PC-9 (cell line): ENCODE measurements at regions not wholly inside any gene's neighbourhood (a gene's known extent, or its start where the extent isn't known, plus 50 kb on each side); places are given as distances from the start of the nearest gene placed in this dataset.

Source experiments
- BruUV-seq: library from RNA; stranded (reverse); fragments of 400-500 nt; replicated peaks from 2 replicates; lab custom pipeline; 2021; lab: Mats Ljungman, UMichigan
- CTCF ChIA-PET: fragments of 300-600 bp; sonication (Branson Sonifier 250); formaldehyde crosslinking; loops from one replicate; lab custom pipeline; 2022; ENCODE audit warnings: antibody characterized with exemption; lab: Charles Lee
- POLR2A ChIA-PET: fragments of 300-600 bp; sonication (Branson Sonifier 250); formaldehyde crosslinking; loops from one replicate; lab custom pipeline; 2022; ENCODE audit warnings: antibody characterized with exemption; ENCODE audit not compliant: unreplicated experiment; lab: Charles Lee
- DNase-seq, 2 experiments: peaks; one replicate each; pipeline versions ENCODE4 v3.0.0 to v3.0.0-alpha.2; 2015 to 2022; ENCODE audit warnings: mixed read lengths in 1 of 2
- H2AFZ ChIP-seq: fragments of 200-600 bp; sonication (generic); 2 replicates; pipeline ENCODE4 v1.8.1; 2017; ENCODE audit warnings: antibody characterized with exemption
- H3F3A ChIP-seq: fragments of 200-600 bp; sonication (generic); 2 replicates; pipeline ENCODE4 v1.8.1; 2017; ENCODE audit warnings: antibody characterized with exemption, mild to moderate bottlenecking, low read depth; ENCODE audit not compliant: insufficient read depth
- H3K27ac ChIP-seq: fragments of 200-600 bp; sonication (generic); 2 replicates; pipeline ENCODE4 v1.6.1; 2016; ENCODE audit warnings: mixed run types
- H3K27me3 ChIP-seq: fragments of 200-600 bp; sonication (generic); 2 replicates; pipeline ENCODE4 v1.6.1; 2016; ENCODE audit warnings: low read depth, mixed run types; ENCODE audit not compliant: insufficient read depth
- H3K36me3 ChIP-seq: fragments of 200-600 bp; sonication (generic); 2 replicates; pipeline ENCODE4 v1.6.1; 2016; ENCODE audit warnings: low read depth, mixed run types
- H3K4me1 ChIP-seq: fragments of 200-600 bp; sonication (generic); replicated peaks from 2 replicates; pipeline ENCODE4 v1.6.1; 2016; ENCODE audit warnings: mixed run types; ENCODE audit not compliant: insufficient read depth
- H3K4me2 ChIP-seq: fragments of 200-600 bp; sonication (generic); 2 replicates; pipeline ENCODE4 v1.6.1; 2017; ENCODE audit warnings: mixed run types
- H3K4me3 ChIP-seq: fragments of 200-600 bp; sonication (generic); 2 replicates; pipeline ENCODE4 v1.6.1; 2016; ENCODE audit warnings: mixed run types
- H3K79me2 ChIP-seq: fragments of 200-600 bp; sonication (generic); 2 replicates; pipeline ENCODE4 v1.6.1; 2017; ENCODE audit warnings: low read depth, mixed run types
- H3K9me2 ChIP-seq: fragments of 200-600 bp; sonication (generic); 2 replicates; pipeline ENCODE4 v1.8.1; 2017; ENCODE audit warnings: mild to moderate bottlenecking; ENCODE audit not compliant: insufficient read depth
- H3K9me3 ChIP-seq: fragments of 200-600 bp; sonication (generic); 2 replicates; pipeline ENCODE4 v1.8.1; 2016; ENCODE audit warnings: low read depth; ENCODE audit not compliant: insufficient read depth
- H4K20me1 ChIP-seq: fragments of 200-600 bp; sonication (generic); 2 replicates; pipeline ENCODE4 v1.8.1; 2017; ENCODE audit not compliant: insufficient read depth
- CTCF ChIP-seq: fragments of 200-600 bp; sonication (generic); conservative IDR thresholded peaks from 2 replicates; pipeline ENCODE4 v1.6.1; 2017; ENCODE audit warnings: mixed run types, antibody characterized with exemption, mild to moderate bottlenecking, moderate library complexity
- EZH2 ChIP-seq: fragments of 200-600 bp; sonication (generic); IDR thresholded peaks from 2 replicates; pipeline ENCODE4 v1.8.0; 2017; ENCODE audit warnings: antibody characterized with exemption, low read depth
- intact Hi-C: fragments of 100-400 bp; cut with micrococcal nuclease; formaldehyde crosslinking; loops from one replicate; pipeline ENCODE4 v1.10.0; 2022; ENCODE audit not compliant: unreplicated experiment

GRCh38 chr2:46844034-46844433 lies 71.6 kb downstream of the MCFD2 start:
- no peak for TF ChIP-seq EZH2
- TF ChIP-seq CTCF, result no peak
- no peak overlapping the region for H3K27ac ChIP-seq
- H3K4me1 ChIP-seq, result peaks cover 25% of the 10 kb centered on the region
- H4K20me1 ChIP-seq, result no peaks in the 10 kb centered on the region
- no peaks in the 10 kb centered on the region for H3K27me3 ChIP-seq
- intact Hi-C loops, result no loop called here
- BruUV-seq, result no TSS peak
- H3K4me3 ChIP-seq, result no peak overlapping the region
- H3K9me2 ChIP-seq, result no peaks in the 10 kb centered on the region
- H3K4me2 ChIP-seq, result no peak overlapping the region
- CTCF ChIA-PET, result no interaction called here
- POLR2A ChIA-PET, result no interaction called here
- no peaks in the 10 kb centered on the region for H3K9me3 ChIP-seq
- no peaks in the 10 kb centered on the region for H3F3A ChIP-seq
- no peaks in the 10 kb centered on the region for H3K36me3 ChIP-seq
- H2AFZ ChIP-seq, result no peak overlapping the region
- H3K79me2 ChIP-seq, result no peaks in the 10 kb centered on the region
- DNase-seq, result no peak

- H3K27me3 ChIP-seq, result no peaks in the 10 kb centered on the region
- H3K36me3 ChIP-seq, result no peaks in the 10 kb centered on the region
- H3K4me3 ChIP-seq, result no peak overlapping the region
- no peaks in the 10 kb centered on the region for H3K79me2 ChIP-seq
- no peak overlapping the region for H3K4me2 ChIP-seq
- H3K9me3 ChIP-seq, result no peaks in the 10 kb centered on the region
- no peak for DNase-seq
- no peaks in the 10 kb centered on the region for H3F3A ChIP-seq
- CTCF ChIA-PET, result no interaction called here
- BruUV-seq, result no TSS peak
- H4K20me1 ChIP-seq, result no peaks in the 10 kb centered on the region
- H3K9me2 ChIP-seq, result no peaks in the 10 kb centered on the region
- POLR2A ChIA-PET, result no interaction called here
- intact Hi-C loops, result no loop called here
- peaks cover 18% of the 10 kb centered on the region for H3K4me1 ChIP-seq
- H2AFZ ChIP-seq, result no peak overlapping the region
- no peak for TF ChIP-seq EZH2
- no peak overlapping the region for H3K27ac ChIP-seq
Measured at GRCh38 chr2:46843316-46843715, 72.3 kb downstream of the MCFD2 start.

- Histone ChIP-seq H4K20me1 (no peaks in the 10 kb centered on the region), H3K4me3 (no peak overlapping the region), H3K9me3 (no peaks in the 10 kb centered on the region), H2AFZ (no peak overlapping the region), H3F3A (no peaks in the 10 kb centered on the region), H3K27me3 (no peaks in the 10 kb centered on the region), H3K4me2 (no peak overlapping the region), H3K9me2 (no peaks in the 10 kb centered on the region), H3K4me1 (peaks cover 14% of the 10 kb centered on the region), H3K79me2 (no peaks in the 10 kb centered on the region), H3K36me3 (no peaks in the 10 kb centered on the region), H3K27ac (no peak overlapping the region)
- TF ChIP-seq EZH2, result no peak
- no peak for TF ChIP-seq CTCF
- DNase-seq, result no peak
- intact Hi-C loops, result no loop called here
- CTCF ChIA-PET, result no interaction called here
- POLR2A ChIA-PET, result no interaction called here
- no TSS peak for BruUV-seq
Measured at GRCh38 chr2:46842876-46843275, 72.7 kb downstream of the MCFD2 start.

- TF ChIP-seq EZH2, result no peak
- DNase-seq, result no peak
- Histone ChIP-seq H3K36me3 (no peaks in the 10 kb centered on the region), H3F3A (no peaks in the 10 kb centered on the region), H3K27me3 (no peaks in the 10 kb centered on the region), H3K9me3 (no peaks in the 10 kb centered on the region), H3K9me2 (no peaks in the 10 kb centered on the region), H3K27ac (no peak overlapping the region), H3K79me2 (no peaks in the 10 kb centered on the region), H2AFZ (no peak overlapping the region; the same call in 1 of the 2 replicates), H3K4me2 (no peak overlapping the region), H3K4me1 (peaks cover 1% of the 10 kb centered on the region), H3K4me3 (no peak overlapping the region), H4K20me1 (no peaks in the 10 kb centered on the region)
- POLR2A ChIA-PET, result no interaction called here
- BruUV-seq, result no TSS peak
- CTCF ChIA-PET, result no interaction called here
- intact Hi-C loops, result no loop called here
Measured at GRCh38 chr2:46841621-46842020, 74.0 kb downstream of the MCFD2 start.
